Neural progenitor cell (in vitro differentiated cells): ENCODE measurements at regions not wholly inside any gene's neighbourhood (a gene's known extent, or its start where the extent isn't known, plus 50 kb on each side); places are given as distances from the start of the nearest gene placed in this dataset.

Experiments
- CTCF ChIP-seq: fragments of 200-600 bp; sonication (generic); IDR thresholded peaks from 2 replicates; pipeline ENCODE4 v1.5.1; 2017; ENCODE audit warnings: antibody characterized with exemption, mild to moderate bottlenecking
- EZH2 ChIP-seq: fragments of 200-600 bp; sonication (generic); IDR thresholded peaks from 2 replicates; pipeline ENCODE4 v1.6.1; 2017; ENCODE audit warnings: antibody characterized with exemption, mild to moderate bottlenecking, moderate library complexity
- EZH2phosphoT487 ChIP-seq: fragments of 200-600 bp; sonication (generic); IDR thresholded peaks from 2 replicates; pipeline ENCODE4 v1.6.1; 2017; ENCODE audit warnings: antibody characterized with exemption

DNA sequence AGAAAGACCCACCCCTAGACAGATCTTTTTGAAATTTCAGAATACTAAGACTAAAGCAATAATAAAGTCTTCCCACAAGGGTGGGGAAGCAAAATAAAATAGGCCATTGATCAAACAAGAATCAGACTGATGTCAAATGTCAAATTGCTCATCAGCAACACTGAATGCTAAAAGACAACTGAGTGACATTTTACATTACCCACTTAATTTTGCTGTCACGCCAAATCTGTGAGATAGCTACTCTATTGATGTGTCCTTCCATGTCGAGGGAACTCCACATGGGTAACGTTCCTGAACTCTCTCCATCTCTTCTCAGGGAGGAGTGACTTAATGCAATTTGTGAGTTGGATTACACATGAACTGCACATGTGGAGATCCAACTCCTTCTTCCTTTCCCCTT, 271.7 kb upstream of the CAMK1G start:
- no peak for TF ChIP-seq CTCF
- TF ChIP-seq EZH2, result no peak
- no peak for TF ChIP-seq EZH2phosphoT487
